CD4-positive, alpha-beta T cell treated with Interleukin-17A for 4 hours (primary cell): ENCODE measurements at regions not wholly inside any gene's neighbourhood (a gene's known extent, or its start where the extent isn't known, plus 50 kb on each side); places are given as distances from the start of the nearest gene placed in this dataset.

ENCODE experiments used
- DNase-seq: peaks from one replicate; pipeline ENCODE4 v3.0.0-alpha.2; 2020; ENCODE audit warnings: mixed read lengths

GRCh38 chr3:14288833-14289451 is 110.3 kb downstream of the LSM3 start:
- DNase-seq = no peak

- no peak for DNase-seq
These were observed 111.2 kb downstream of the LSM3 start for GRCh38 chr3:14289590-14290461.

DNA sequence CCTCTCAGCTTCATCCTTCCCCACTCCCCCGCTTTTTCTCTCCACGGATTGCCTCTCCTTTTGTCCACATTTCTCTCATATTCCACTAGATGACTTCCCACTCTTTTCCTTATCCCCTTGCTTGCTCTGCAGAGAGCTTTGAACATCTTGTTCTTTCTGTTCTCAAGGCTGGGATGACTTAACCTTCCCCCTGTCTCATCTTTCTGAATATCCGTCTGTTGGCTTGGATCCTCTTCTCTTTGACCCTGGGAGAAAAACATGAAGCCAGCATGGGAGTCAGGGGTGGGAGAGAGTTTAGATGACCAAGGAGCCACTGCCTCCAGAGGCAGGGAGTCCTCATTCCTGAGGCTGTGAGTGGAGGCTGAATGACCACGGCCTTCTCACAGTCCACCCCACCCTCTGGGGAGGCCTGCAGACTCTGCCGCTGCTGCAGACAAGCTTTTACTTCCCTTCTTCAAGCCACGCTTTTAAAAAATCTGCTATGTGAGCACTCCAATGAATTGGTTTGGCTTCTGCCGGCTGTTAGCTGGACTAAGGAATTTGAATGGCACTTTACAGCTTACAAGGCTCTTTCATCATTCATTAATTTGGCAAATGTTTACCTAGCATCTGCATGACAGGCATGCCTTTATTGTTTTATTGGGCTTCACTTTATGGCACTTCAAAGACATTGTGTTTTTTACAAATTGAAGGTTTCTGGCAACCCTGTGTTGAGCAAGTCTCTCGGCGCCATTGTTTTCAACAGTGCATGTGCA is 111.6 kb upstream of the SLC6A6 start:
- no peak for DNase-seq

GRCh38 chr3:14295037-14295436 is 107.4 kb upstream of the SLC6A6 start:
- no peak for DNase-seq

DNA sequence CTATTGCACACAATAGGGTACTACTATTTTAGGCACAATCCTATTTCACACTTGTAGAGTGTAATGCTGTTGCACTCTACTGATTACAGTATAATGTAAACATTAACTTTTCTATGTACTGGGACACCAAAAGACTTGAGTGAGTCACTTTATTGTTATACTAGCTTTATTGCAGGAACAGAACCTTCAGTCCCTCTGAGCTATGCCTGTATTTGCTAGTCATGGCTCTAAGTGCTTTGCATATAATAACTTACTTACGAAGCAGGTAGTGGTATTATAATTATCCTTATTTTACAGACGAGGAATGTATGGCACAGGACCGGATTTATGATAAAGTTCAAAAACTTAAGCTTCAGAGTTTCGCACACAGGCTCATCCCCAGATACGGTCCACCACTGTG is 106.6 kb upstream of the SLC6A6 start:
- DNase-seq = no peak

DNA sequence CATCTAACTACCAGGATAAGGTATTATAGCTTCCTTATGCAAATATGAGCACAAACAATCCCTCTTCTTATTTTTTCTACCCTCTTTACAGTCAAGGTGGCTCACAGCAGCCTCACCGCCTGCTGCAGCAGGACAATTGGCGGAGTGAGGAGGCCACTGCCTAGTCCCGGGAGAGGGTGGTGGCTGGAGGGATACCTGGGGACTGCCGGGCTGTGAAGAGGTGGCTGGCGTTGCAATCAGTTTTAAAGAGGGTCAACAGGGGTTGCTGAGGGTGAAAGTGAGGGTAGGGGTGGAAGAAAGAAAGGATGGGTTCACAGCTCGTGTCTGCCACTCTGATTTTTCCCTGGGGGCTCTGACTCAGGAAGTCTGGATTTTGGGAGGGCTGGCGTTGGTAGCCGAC is 105.1 kb upstream of the SLC6A6 start:
- no peak for DNase-seq

DNA sequence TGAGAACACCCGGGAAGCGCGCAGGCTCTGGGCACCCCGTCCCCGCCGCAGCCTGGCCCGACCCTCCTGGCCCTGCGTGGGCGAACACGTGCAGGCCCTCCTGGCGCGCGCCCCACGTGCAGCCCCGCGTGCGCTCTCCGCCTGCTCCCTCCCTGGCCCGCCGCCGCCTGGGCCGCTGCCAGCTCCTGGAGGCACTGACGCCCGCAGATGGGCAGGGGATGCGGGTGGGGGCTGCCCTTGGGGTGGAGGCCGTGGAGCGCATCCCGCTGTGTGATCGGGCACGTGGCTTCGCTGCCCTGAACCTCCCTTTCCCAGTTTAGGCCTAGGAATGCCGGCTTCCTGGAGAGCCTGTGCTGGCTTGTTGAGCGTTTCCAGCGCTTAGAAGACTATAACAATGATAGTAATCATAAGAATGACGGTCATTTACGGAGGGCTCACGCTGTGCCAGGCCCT is 104.6 kb upstream of the SLC6A6 start:
- DNase-seq = no peak

GRCh38 chr3:14298442-14298841 is 104.0 kb upstream of the SLC6A6 start:
- no peak for DNase-seq

DNA sequence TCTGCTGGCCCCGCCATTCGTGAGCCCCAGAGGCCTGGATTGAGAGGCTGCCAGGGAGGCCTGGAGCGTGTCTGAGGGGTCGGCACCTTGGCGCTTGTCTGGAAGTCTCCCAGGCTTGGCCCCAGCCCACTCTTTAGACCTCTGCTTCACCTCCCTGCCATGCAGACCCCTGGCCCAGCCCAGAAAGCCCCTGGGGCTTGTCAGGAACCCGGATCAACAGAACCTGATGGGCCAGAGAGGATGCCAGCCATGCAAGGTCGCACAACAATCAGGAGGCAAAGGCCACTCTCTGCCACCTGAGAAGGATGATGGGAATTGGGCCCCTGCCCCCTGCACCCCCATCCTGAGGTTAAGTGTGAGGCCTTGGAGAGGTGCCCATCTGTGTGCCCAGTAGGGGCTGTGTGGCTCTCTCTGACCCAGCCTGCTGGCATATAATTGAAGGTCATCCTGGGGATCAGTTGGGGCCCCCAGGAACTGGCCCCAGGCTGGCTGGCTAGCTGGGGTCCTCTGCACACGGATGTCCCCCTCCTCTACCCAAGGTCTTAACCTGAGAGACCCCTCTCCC is 103.3 kb upstream of the SLC6A6 start:
- no peak for DNase-seq

GRCh38 chr3:14299767-14300166 is 102.6 kb upstream of the SLC6A6 start:
- no peak for DNase-seq

GRCh38 chr3:14300721-14301399 is 101.5 kb upstream of the SLC6A6 start:
- DNase-seq = no peak

- DNase-seq = no peak
These were observed 100.8 kb upstream of the SLC6A6 start for GRCh38 chr3:14301558-14301957.

- no peak for DNase-seq
These were observed 98.9 kb upstream of the SLC6A6 start for GRCh38 chr3:14303336-14304100.

DNA sequence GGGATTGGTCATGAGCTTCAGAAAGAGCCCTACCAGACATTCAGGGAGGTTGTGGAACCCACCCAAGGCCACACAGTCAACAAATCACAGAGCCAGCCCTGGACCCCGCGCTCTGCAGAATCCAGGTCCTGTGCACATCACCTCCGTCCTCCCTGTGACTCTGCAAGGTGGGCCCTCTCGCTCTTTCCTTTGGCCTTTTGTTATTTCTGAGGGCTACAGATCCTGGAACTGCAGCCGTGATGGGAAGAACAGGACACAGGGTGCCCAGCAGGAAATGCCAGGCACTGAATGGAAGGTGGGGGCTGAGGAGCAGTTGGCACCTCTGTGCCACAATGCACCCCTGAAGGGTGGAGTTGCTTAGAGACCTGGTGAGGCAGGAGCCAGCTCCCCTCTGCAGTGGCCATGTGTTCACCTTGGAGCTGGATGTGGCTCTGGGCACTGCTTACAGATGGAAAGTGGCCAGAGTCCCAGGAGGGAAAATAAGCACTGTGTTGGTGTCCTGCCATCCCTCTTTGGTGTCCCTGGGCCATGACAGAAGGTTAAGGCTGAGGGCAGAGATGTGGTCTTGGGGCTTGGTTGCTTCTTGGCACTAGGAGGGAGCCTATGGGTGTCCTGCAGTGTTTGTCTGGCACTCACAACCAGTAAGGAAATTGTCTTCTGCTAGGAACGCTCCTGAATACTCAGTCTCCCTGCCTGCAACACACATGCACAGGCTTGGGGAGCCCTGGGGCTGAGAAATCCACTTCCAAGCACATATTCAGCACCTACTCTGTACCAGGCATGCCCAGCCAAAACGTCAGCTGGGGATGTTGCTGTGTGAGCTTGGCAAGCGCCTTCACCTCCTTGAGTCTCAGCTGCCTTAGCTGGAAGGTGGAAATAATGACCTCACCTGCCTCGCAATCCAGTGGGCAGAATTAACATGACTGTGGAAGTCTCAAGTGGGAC is 98.0 kb upstream of the SLC6A6 start:
- DNase-seq = no peak

DNA sequence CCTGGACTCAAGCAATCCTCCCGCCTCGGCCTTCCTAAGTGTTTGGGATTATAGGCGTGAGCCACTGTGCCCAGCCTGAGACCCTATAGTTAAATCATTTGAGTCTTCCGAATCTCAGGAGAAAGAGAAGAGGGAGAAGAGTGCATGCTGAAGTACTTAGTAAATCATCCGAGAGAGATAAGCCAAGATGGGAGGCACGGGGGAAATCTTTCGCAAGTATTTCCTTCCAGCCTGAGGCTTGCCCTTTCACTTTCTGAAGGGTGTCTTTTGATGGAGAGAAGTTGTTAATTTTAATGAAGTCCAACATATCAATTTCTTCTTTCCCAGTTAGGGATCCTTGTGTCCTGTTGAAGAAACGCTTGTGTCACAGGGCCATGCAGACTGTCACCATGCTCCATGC is 97.1 kb upstream of the SLC6A6 start:
- no peak for DNase-seq

DNA sequence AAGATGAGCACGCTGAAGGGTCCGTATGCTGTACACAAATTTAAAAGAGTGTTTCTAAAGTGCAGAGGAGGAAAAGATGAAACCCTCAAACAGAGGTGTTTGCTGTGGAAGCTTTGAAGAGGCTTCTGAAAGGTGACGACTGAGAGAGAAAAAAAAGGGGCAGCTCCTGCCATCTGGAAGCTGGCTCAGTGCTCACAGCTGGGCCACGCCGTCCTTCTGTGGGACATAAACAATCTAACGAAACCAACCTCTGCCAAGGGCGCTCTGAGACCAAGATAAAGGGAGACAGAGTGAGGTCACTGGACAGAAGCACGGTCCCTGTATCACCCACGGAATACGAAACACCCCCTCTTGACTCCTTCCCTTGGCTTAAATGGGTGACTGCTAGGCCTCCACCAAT is 96.3 kb upstream of the SLC6A6 start:
- no peak for DNase-seq

DNA sequence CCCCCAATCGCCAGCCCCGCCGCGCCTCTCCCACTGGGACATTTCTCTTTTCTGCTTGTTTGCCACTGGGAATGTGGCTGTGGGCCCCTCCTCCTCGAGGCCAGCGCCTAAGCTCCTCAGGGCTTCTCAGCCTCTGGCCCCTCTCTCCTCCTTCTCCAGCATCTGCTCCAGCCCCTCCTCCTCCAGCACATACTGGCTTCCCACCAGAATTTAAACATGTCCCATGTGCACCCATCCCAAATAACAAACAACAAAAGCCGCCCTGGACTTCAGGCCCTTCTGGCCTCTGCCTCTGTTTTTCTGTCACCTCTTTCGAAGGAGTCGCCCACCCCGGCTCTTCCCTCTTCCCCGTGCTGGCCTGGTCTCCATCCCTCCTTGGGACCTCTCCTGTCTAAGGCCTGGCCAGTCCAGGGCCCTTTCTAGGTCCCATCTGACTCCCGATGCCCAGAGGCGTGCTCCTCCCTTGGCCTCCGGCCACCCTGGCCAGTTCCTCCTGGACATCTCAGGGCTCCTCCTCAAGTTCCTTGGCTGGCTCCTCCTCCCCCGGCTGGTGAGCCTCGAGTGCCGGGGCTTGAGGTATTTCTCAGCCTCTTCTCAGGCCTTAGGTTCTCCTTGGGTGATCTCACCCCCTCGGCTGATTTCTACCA is 94.6 kb upstream of the SLC6A6 start:
- no peak for DNase-seq

- DNase-seq = no peak
These were observed 90.7 kb upstream of the SLC6A6 start for GRCh38 chr3:14311729-14312128.

GRCh38 chr3:14312375-14312774 is 90.0 kb upstream of the SLC6A6 start:
- DNase-seq = no peak

DNA sequence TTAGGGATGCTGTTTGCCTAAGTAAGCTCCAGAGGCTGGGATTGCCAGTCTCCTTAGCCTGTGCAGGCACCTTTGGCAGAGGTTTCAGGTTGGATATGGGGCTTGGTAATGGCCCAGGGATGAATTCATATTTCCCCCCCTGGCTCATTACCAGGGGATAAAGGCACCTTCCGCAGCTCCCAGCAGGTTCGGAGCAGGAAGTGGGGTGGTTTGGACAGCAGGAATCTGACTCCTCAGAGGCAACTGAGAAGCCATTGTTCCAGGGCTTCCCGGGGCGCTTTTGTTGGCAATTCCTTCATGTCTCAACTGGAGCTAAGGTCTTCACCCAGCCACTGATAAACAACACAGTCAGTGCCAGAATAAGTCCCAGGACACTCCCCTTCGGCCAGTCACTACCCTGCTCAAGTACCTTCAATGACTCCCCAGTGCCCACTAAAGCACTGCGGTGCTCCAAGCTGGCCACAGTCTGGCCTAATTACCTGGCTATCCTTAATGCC is 85.3 kb upstream of the SLC6A6 start:
- DNase-seq = no peak
